SJCRH30 (cell line): ENCODE measurements at regions not wholly inside any gene's neighbourhood (a gene's known extent, or its start where the extent isn't known, plus 50 kb on each side); places are given as distances from the start of the nearest gene placed in this dataset.

Experiments used
- DNase-seq, 2 experiments: peaks; one replicate each; pipeline ENCODE4 v3.0.0-alpha.2; 2015 to 2020
- H3K27ac ChIP-seq: fragments of 250-450 bp; sonication (Bioruptor Pico); 2 replicates; pipeline ENCODE4 v1.5.1; 2020; ENCODE audit warnings: mild to moderate bottlenecking, moderate library complexity
- H3K27me3 ChIP-seq: fragments of 250-450 bp; sonication (Bioruptor Pico); 2 replicates; pipeline ENCODE4 v1.5.1; 2020; ENCODE audit warnings: mild to moderate bottlenecking, moderate library complexity
- H3K36me3 ChIP-seq: fragments of 250-450 bp; sonication (Bioruptor Pico); 2 replicates; pipeline ENCODE4 v1.5.1; 2020; ENCODE audit warnings: mild to moderate bottlenecking, moderate library complexity
- H3K4me1 ChIP-seq: fragments of 250-450 bp; sonication (Bioruptor Pico); 2 replicates; pipeline ENCODE4 v1.5.1; 2020; ENCODE audit warnings: mild to moderate bottlenecking, moderate library complexity
- H3K4me3 ChIP-seq: fragments of 250-450 bp; sonication (Bioruptor Pico); 2 replicates; pipeline ENCODE4 v1.5.1; 2020; ENCODE audit warnings: mild to moderate bottlenecking, moderate library complexity
- H3K9me3 ChIP-seq: fragments of 250-450 bp; sonication (Bioruptor Pico); replicated peaks from 2 replicates; pipeline ENCODE4 v1.5.1; 2020; ENCODE audit warnings: mild to moderate bottlenecking, moderate library complexity

DNA sequence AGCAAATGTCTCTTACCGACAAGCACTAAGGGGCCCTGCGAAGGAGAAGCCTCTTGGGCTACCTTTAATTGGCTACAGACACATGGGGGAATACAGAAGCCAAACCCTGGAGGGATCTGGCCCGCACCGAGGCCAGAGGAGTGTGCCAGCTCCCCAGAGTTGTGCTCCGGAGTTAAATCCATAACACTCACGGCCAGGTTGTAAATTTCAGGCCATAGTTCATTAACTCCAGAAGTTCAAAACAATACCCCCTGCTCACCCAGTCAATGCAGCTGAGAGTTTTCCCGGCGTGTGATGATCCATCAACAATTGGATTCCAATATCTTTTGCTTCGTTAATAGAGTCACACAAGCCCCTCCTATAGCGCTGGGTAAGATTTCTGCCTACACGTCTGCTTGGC lies 371.5 kb downstream of the NXPE2 start:
- no peak for DNase-seq
- no peaks in the 10 kb centered on the region for H3K9me3 ChIP-seq
- H3K27me3 ChIP-seq, result no peaks in the 10 kb centered on the region
- no peaks in the 10 kb centered on the region for H3K4me1 ChIP-seq
- no peak overlapping the region for H3K4me3 ChIP-seq
- no peak overlapping the region for H3K27ac ChIP-seq
- H3K36me3 ChIP-seq, result no peaks in the 10 kb centered on the region

DNA sequence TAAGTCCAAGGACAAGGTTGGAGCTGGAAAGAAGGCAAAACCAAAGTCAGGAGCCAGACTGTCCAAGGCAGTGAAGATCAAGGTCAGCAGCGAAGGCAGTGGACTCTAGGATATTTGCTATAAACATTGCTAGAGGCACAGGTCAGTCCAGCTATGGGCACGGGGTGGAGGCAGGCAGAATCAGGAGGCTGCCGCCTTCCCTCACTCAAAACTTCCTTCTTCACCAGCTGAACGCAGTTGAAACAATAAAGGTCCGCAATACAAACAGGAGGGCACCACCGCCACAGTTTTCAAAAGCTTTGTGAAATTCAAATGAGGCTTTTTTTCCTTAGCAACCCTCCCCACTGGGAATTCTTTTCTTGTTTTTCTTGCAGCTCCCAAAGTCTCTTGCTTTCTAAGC lies 372.4 kb downstream of the NXPE2 start:
- H3K4me3 ChIP-seq, result no peak overlapping the region
- H3K27ac ChIP-seq, result no peak overlapping the region
- no peak for DNase-seq
- no peaks in the 10 kb centered on the region for H3K27me3 ChIP-seq
- no peaks in the 10 kb centered on the region for H3K9me3 ChIP-seq
- no peaks in the 10 kb centered on the region for H3K4me1 ChIP-seq
- H3K36me3 ChIP-seq, result no peaks in the 10 kb centered on the region

GRCh38 chr11:115051938-115052590 lies 373.7 kb downstream of the NXPE2 start:
- H3K4me3 ChIP-seq, result no peak overlapping the region
- H3K4me1 ChIP-seq, result no peaks in the 10 kb centered on the region
- no peaks in the 10 kb centered on the region for H3K27me3 ChIP-seq
- no peak for DNase-seq
- no peaks in the 10 kb centered on the region for H3K9me3 ChIP-seq
- no peak overlapping the region for H3K27ac ChIP-seq
- H3K36me3 ChIP-seq, result no peaks in the 10 kb centered on the region

DNA sequence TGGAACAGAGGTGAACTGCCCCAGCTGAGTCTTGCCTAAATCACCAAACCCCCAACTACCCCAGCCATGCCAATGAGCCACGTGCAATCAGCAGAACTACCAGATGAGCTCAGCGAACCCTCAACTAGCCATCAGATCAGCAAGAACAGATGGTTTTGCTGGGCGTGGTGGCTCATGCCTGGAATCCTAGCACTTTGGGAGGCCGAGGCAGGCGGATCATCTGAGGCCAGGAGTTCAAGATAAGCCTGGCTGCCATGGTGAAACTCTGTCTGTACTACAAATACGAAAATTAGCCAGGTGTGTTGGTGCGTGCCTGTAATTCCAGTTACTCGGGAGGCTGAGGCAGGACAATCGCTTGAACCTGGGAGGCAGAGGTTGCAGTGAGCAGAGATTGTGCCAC lies 374.3 kb downstream of the NXPE2 start:
- Histone ChIP-seq H3K4me3 (no peak overlapping the region), H3K4me1 (no peaks in the 10 kb centered on the region), H3K27ac (no peak overlapping the region), H3K36me3 (no peaks in the 10 kb centered on the region), H3K27me3 (no peaks in the 10 kb centered on the region), H3K9me3 (no peaks in the 10 kb centered on the region)
- no peak for DNase-seq

DNA sequence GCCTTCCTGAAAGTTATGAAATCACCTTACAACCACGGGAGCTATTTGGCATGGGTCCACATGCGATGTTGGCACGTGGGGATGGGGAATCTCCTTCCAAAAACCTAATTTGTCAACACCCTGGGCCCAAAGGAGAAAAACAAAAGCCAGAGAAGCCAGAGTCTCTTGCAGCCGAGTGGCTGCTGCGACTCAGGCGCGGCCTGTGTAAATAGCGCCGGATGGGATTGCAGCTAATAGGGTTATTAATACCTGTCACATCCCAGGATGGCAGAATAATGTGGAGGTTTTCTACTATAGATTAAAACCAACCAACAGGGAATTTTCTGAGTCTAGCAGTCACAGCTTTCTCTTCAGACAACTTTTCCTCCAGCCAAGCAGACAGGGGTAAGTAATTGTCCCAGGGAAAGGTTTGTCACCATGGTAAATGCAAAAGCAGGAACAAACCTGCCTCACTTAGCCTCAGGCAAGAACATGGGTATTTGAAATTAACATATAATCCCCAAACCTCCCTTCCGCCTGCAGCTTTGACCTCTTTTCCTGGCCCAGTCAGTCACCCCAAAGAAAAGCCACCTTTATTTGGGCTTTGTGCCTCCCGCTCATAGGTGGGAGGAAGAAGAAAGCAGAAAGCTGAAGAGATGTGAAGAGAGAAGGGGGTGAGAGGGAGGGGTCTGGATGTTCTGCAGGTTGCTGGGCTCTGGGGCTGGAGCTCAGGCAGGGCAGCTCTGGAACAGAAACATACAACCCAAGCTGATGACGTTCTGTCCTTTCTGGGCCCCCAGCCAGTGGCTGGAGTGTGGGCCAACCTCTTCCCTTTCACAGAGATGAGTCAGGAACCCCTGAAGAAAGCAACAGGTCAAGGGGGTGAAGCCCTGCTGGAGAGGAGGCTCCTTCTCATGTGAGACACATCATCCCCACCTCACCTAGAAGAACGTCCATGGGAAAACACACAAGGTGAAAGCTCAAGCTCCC lies 376.5 kb downstream of the NXPE2 start:
- Histone ChIP-seq H3K4me3 (no peak overlapping the region), H3K27me3 (no peaks in the 10 kb centered on the region), H3K9me3 (no peaks in the 10 kb centered on the region), H3K4me1 (no peaks in the 10 kb centered on the region), H3K36me3 (no peaks in the 10 kb centered on the region), H3K27ac (no peak overlapping the region)
- no peak for DNase-seq

DNA sequence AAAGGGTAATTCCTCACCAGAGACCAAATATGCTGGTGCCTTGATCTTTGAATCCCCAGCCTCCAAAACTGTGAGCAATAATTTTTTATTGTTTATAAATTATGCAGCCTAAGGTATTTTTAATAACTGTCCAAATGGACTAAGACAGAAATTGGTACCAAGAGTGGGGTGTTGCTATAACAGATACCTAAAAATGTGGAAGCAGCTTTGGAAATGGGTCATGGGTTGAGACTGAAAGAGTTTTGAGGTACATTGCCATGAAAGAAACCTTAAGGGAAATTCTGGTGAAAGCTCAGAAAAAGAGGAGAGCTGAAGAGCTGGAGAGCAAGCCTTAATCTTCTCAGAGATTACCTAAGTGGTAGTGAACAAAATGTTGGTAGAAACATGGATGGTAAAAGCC lies 378.2 kb downstream of the NXPE2 start:
- no peak overlapping the region for H3K27ac ChIP-seq
- no peaks in the 10 kb centered on the region for H3K9me3 ChIP-seq
- H3K36me3 ChIP-seq, result no peaks in the 10 kb centered on the region
- no peak for DNase-seq
- H3K4me1 ChIP-seq, result no peaks in the 10 kb centered on the region
- no peaks in the 10 kb centered on the region for H3K27me3 ChIP-seq
- H3K4me3 ChIP-seq, result no peak overlapping the region

- Histone ChIP-seq H3K4me3 (no peak overlapping the region), H3K27me3 (no peaks in the 10 kb centered on the region), H3K4me1 (no peaks in the 10 kb centered on the region), H3K36me3 (no peaks in the 10 kb centered on the region), H3K9me3 (no peaks in the 10 kb centered on the region), H3K27ac (no peak overlapping the region)
- DNase-seq, result no peak
Observed at GRCh38 chr11:115060840-115061239, 382.5 kb downstream of the NXPE2 start.

DNA sequence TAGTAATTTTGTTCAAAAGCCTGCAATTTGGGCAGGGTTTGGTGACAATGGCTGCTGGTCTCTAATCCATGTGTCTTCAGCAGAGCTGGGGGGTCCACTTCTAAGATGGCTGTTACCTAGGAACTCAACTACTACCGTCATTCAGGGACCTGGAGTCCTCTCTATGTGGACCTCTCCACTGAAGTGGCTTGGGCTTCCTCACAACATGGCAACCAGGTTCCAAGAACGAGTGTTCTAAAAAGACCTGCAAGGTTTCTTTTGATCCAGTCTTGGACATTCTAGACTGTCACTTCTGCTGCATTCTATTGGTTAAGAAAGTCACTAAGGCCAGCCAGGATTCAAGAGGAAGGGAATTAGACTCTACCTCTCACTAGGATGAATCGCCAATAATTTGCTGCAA lies 387.0 kb downstream of the NXPE2 start:
- H3K36me3 ChIP-seq, result no peaks in the 10 kb centered on the region
- DNase-seq, result no peak
- no peaks in the 10 kb centered on the region for H3K4me1 ChIP-seq
- no peak overlapping the region for H3K4me3 ChIP-seq
- H3K27me3 ChIP-seq, result no peaks in the 10 kb centered on the region
- H3K27ac ChIP-seq, result no peak overlapping the region
- no peaks in the 10 kb centered on the region for H3K9me3 ChIP-seq

GRCh38 chr11:115065830-115066664 lies 387.7 kb downstream of the NXPE2 start:
- Histone ChIP-seq H3K36me3 (no peaks in the 10 kb centered on the region), H3K4me3 (no peak overlapping the region)

GRCh38 chr11:115067471-115067870 lies 389.1 kb downstream of the NXPE2 start:
- no peaks in the 10 kb centered on the region for H3K4me1 ChIP-seq
- no peaks in the 10 kb centered on the region for H3K27me3 ChIP-seq
- no peak for DNase-seq
- H3K4me3 ChIP-seq, result no peak overlapping the region
- no peaks in the 10 kb centered on the region for H3K9me3 ChIP-seq
- no peaks in the 10 kb centered on the region for H3K36me3 ChIP-seq
- no peak overlapping the region for H3K27ac ChIP-seq

More at GRCh38 chr11:115065830-115066664, 387.7 kb downstream of the NXPE2 start:
- Histone ChIP-seq H3K27ac (no peak overlapping the region), H3K27me3 (no peaks in the 10 kb centered on the region), H3K9me3 (no peaks in the 10 kb centered on the region), H3K4me1 (no peaks in the 10 kb centered on the region)
- DNase-seq, result no peak

GRCh38 chr11:115067900-115068530 lies 389.7 kb downstream of the NXPE2 start:
- DNase-seq, result no peak
- Histone ChIP-seq H3K9me3 (no peaks in the 10 kb centered on the region), H3K27ac (no peak overlapping the region), H3K4me1 (no peaks in the 10 kb centered on the region), H3K27me3 (no peaks in the 10 kb centered on the region), H3K36me3 (no peaks in the 10 kb centered on the region), H3K4me3 (no peak overlapping the region)

GRCh38 chr11:115069599-115069998 lies 391.3 kb downstream of the NXPE2 start:
- H3K27ac ChIP-seq, result no peak overlapping the region
- no peaks in the 10 kb centered on the region for H3K27me3 ChIP-seq
- no peak for DNase-seq
- no peaks in the 10 kb centered on the region for H3K9me3 ChIP-seq
- H3K4me3 ChIP-seq, result no peak overlapping the region
- no peaks in the 10 kb centered on the region for H3K36me3 ChIP-seq
- no peaks in the 10 kb centered on the region for H3K4me1 ChIP-seq

DNA sequence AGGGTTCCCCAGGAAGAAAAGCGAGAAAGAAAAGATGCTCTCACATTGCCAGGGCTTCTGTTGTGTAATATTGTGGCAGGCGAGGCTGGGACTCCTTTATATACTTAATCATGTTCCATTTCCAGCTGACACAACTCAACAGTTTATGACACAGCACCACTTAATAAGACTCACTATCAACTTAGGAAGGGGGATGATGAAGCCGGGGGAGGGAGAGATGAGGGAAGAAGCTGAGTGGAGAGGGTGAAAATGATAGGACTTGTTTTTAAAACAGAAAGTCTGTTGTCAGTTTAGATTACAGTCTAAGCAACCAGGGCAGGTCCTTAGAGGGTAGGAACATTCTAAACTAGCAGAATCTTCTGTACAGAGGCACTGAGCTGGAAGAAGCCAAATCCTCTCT lies 397.0 kb downstream of the NXPE2 start:
- Histone ChIP-seq H3K9me3 (no peaks in the 10 kb centered on the region), H3K36me3 (no peaks in the 10 kb centered on the region), H3K27ac (no peak overlapping the region), H3K4me1 (no peaks in the 10 kb centered on the region), H3K4me3 (no peak overlapping the region), H3K27me3 (no peaks in the 10 kb centered on the region)
- DNase-seq, result no peak

GRCh38 chr11:115077740-115078139 lies 399.4 kb downstream of the NXPE2 start:
- H3K36me3 ChIP-seq, result no peaks in the 10 kb centered on the region
- H3K9me3 ChIP-seq, result no peaks in the 10 kb centered on the region
- no peak for DNase-seq
- H3K4me1 ChIP-seq, result no peaks in the 10 kb centered on the region
- no peak overlapping the region for H3K27ac ChIP-seq
- no peaks in the 10 kb centered on the region for H3K27me3 ChIP-seq
- H3K4me3 ChIP-seq, result no peak overlapping the region
